ENCODE measurements at regions not wholly inside any gene's neighbourhood (a gene's known extent, or its start where the extent isn't known, plus 50 kb on each side); places are given as distances from the start of the nearest gene placed in this dataset.

DNA sequence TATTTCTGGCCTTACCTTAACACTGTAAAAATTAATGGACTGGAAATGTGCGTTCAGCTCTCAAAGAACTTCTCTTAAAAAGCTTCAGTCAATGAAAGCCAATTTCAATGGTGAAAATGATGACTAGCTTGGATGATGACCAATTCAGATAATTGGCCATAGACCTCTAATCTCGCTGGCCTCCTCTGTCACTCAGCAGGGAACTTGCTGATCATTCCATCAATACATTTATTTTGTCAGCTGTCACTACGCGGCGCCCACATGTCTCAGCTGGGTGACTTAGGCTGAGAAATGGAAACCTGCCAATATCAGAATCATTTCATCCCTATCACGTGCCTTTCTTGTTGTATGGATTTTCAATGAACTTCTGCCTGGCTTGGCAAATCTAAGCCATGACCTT, 673.0 kb upstream of the AUTS2 start:
- TF ChIP-seq, protein P1, sequence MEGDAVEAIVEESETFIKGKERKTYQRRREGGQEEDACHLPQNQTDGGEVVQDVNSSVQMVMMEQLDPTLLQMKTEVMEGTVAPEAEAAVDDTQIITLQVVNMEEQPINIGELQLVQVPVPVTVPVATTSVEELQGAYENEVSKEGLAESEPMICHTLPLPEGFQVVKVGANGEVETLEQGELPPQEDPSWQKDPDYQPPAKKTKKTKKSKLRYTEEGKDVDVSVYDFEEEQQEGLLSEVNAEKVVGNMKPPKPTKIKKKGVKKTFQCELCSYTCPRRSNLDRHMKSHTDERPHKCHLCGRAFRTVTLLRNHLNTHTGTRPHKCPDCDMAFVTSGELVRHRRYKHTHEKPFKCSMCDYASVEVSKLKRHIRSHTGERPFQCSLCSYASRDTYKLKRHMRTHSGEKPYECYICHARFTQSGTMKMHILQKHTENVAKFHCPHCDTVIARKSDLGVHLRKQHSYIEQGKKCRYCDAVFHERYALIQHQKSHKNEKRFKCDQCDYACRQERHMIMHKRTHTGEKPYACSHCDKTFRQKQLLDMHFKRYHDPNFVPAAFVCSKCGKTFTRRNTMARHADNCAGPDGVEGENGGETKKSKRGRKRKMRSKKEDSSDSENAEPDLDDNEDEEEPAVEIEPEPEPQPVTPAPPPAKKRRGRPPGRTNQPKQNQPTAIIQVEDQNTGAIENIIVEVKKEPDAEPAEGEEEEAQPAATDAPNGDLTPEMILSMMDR (conservative IDR thresholded peaks at IDR 0.05; ENCODE audit: low read length), result no peak
- TF ChIP-seq EZH2phosphoT487 (IDR thresholded peaks at IDR 0.05; ENCODE audit: borderline replicate concordance), result no peak
